GM12891 (cell line): ENCODE measurements at regions not wholly inside any gene's neighbourhood (a gene's known extent, or its start where the extent isn't known, plus 50 kb on each side); places are given as distances from the start of the nearest gene placed in this dataset.

Source experiments
- POLR2A ChIP-seq: IDR thresholded peaks from 2 replicates; pipeline ENCODE4 v1.6.1; 2011; ENCODE audit warnings: low read depth, low read length, control low read depth
- POLR2AphosphoS5 ChIP-seq: IDR thresholded peaks from 2 replicates; pipeline ENCODE4 v1.6.1; 2011; ENCODE audit warnings: low read depth, low read length, control low read depth
- SPI1 ChIP-seq: IDR thresholded peaks from 2 replicates; pipeline ENCODE4 v1.6.1; 2011; ENCODE audit warnings: low read depth, low read length, control low read depth

GRCh38 chr2:82781176-82781915, 1677.7 kb downstream of the SUCLG1 start:
- no peak for TF ChIP-seq POLR2A
- TF ChIP-seq SPI1 = no peak
- TF ChIP-seq POLR2AphosphoS5 = no peak
